Upper lobe of right lung (tissue), 1 donor: ENCODE measurements at regions not wholly inside any gene's neighbourhood (a gene's known extent, or its start where the extent isn't known, plus 50 kb on each side); places are given as distances from the start of the nearest gene placed in this dataset.

Source experiments
- ATAC-seq: fragments of 200-7000 bp; cut with Tn5 transposase; one replicate; pipeline ENCODE4 v1.9.1; 2020; ENCODE audit warnings: mild to moderate bottlenecking, moderate library complexity
- DNase-seq: peaks from one replicate; pipeline ENCODE4 v3.0.0-alpha.2; 2020
- H3K27ac ChIP-seq: fragments of 200-600 bp; one replicate; pipeline ENCODE4 v1.8.0; 2022
- H3K27me3 ChIP-seq: fragments of 200-600 bp; one replicate; pipeline ENCODE4 v1.8.0; 2022; ENCODE audit warnings: mild to moderate bottlenecking
- H3K36me3 ChIP-seq: fragments of 200-600 bp; one replicate; pipeline ENCODE4 v1.8.0; 2022
- H3K4me1 ChIP-seq: fragments of 200-600 bp; one replicate; pipeline ENCODE4 v1.8.0; 2022
- H3K4me3 ChIP-seq: fragments of 200-600 bp; one replicate; pipeline ENCODE4 v1.8.0; 2022; ENCODE audit warnings: mild to moderate bottlenecking
- H3K9me3 ChIP-seq: fragments of 200-600 bp; one replicate; pipeline ENCODE4 v1.8.0; 2022
- CTCF ChIP-seq: fragments of 200-600 bp; IDR thresholded peaks from one replicate; pipeline ENCODE4 v1.8.0; 2022; ENCODE audit warnings: antibody characterized with exemption
- intact Hi-C: fragments of 100-400 bp; cut with DNase I; formaldehyde crosslinking; loops from one replicate; pipeline ENCODE4 v1.11.0; 2022
- donor health status: DM: no; HTN: yes; CAD: no; lungs with severe emphysema.

- Histone ChIP-seq H3K27ac (no peak overlapping the region), H3K4me1 (peaks cover 8% of the 10 kb centered on the region), H3K36me3 (no peaks in the 10 kb centered on the region), H3K9me3 (no peaks in the 10 kb centered on the region), H3K4me3 (no peak overlapping the region), H3K27me3 (no peaks in the 10 kb centered on the region)
- DNase-seq, result no peak
- intact Hi-C loops, result no loop called here
- TF ChIP-seq CTCF, result no peak
- ATAC-seq, result no peak
Measured at GRCh38 chr7:16344927-16345326, 76.4 kb downstream of the CRPPA start.

- no peak for ATAC-seq
- no peaks in the 10 kb centered on the region for H3K36me3 ChIP-seq
- no peak overlapping the region for H3K4me3 ChIP-seq
- DNase-seq, result no peak
- TF ChIP-seq CTCF, result no peak
- H3K9me3 ChIP-seq, result no peaks in the 10 kb centered on the region
- intact Hi-C loops, result no loop called here
- peaks cover 8% of the 10 kb centered on the region for H3K4me1 ChIP-seq
- no peaks in the 10 kb centered on the region for H3K27me3 ChIP-seq
- no peak overlapping the region for H3K27ac ChIP-seq
Measured at GRCh38 chr7:16343612-16344011, 77.7 kb downstream of the CRPPA start.

GRCh38 chr7:16338065-16338464 is 83.3 kb downstream of the CRPPA start:
- no peak for TF ChIP-seq CTCF
- no peak overlapping the region for H3K4me3 ChIP-seq
- no peaks in the 10 kb centered on the region for H3K27me3 ChIP-seq
- intact Hi-C loops, result no loop called here
- ATAC-seq (no peak), DNase-seq (no peak)
- no peaks in the 10 kb centered on the region for H3K9me3 ChIP-seq
- no peaks in the 10 kb centered on the region for H3K4me1 ChIP-seq
- no peak overlapping the region for H3K27ac ChIP-seq
- no peaks in the 10 kb centered on the region for H3K36me3 ChIP-seq

GRCh38 chr7:16326106-16326505 is 95.2 kb downstream of the CRPPA start:
- Histone ChIP-seq H3K4me3 (no peak overlapping the region), H3K27me3 (no peaks in the 10 kb centered on the region), H3K4me1 (no peaks in the 10 kb centered on the region), H3K36me3 (no peaks in the 10 kb centered on the region), H3K27ac (no peak overlapping the region), H3K9me3 (no peaks in the 10 kb centered on the region)
- no peak for TF ChIP-seq CTCF
- intact Hi-C loops, result no loop called here
- DNase-seq (no peak), ATAC-seq (no peak)

GRCh38 chr7:16323313-16323712 is 98.0 kb downstream of the CRPPA start:
- no peak for TF ChIP-seq CTCF
- no peak overlapping the region for H3K27ac ChIP-seq
- no peaks in the 10 kb centered on the region for H3K36me3 ChIP-seq
- H3K27me3 ChIP-seq, result no peaks in the 10 kb centered on the region
- no peak overlapping the region for H3K4me3 ChIP-seq
- H3K9me3 ChIP-seq, result no peaks in the 10 kb centered on the region
- intact Hi-C loops, result no loop called here
- H3K4me1 ChIP-seq, result no peaks in the 10 kb centered on the region
- ATAC-seq (no peak), DNase-seq (no peak)

GRCh38 chr7:16320099-16320660 is 101.2 kb downstream of the CRPPA start:
- no peak for TF ChIP-seq CTCF
- ATAC-seq, result no peak
- Histone ChIP-seq H3K27me3 (no peaks in the 10 kb centered on the region), H3K4me1 (no peaks in the 10 kb centered on the region), H3K4me3 (no peak overlapping the region), H3K36me3 (no peaks in the 10 kb centered on the region), H3K27ac (no peak overlapping the region), H3K9me3 (no peaks in the 10 kb centered on the region)
- no peak for DNase-seq
- intact Hi-C loops, result no loop called here
